ENCODE measurements at regions not wholly inside any gene's neighbourhood (a gene's known extent, or its start where the extent isn't known, plus 50 kb on each side); places are given as distances from the start of the nearest gene placed in this dataset.
A peak's percentile ranks its signal among the peaks of the same experiment; 100 is the strongest.

DNA sequence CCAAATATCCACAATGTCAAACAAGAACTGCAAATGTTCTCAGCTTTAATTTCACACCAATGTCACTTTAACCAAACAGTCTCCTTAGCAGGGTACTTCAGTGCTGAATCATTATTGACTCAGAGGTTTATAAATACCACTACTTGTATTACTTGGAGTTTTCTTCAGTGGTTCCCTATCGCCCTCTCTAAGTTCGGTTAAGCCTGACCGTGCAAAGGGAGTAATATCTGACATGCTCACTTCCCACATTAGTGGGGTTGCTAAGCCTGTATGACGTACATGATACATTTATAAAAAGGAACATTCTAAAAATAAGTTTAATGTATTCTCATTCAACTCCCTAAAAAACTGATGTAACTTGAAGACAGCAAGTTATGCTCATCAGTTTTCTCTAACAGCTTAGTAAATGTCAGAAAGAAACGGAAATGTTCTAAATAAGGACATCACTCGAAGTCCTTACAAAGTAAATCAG lies 93.1 kb upstream of the ZC3H12C start:
- TF ChIP-seq, protein P1, sequence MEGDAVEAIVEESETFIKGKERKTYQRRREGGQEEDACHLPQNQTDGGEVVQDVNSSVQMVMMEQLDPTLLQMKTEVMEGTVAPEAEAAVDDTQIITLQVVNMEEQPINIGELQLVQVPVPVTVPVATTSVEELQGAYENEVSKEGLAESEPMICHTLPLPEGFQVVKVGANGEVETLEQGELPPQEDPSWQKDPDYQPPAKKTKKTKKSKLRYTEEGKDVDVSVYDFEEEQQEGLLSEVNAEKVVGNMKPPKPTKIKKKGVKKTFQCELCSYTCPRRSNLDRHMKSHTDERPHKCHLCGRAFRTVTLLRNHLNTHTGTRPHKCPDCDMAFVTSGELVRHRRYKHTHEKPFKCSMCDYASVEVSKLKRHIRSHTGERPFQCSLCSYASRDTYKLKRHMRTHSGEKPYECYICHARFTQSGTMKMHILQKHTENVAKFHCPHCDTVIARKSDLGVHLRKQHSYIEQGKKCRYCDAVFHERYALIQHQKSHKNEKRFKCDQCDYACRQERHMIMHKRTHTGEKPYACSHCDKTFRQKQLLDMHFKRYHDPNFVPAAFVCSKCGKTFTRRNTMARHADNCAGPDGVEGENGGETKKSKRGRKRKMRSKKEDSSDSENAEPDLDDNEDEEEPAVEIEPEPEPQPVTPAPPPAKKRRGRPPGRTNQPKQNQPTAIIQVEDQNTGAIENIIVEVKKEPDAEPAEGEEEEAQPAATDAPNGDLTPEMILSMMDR (IDR thresholded peaks at IDR 0.05; ENCODE audit: insufficient read depth, low read depth, low read length): no peak
- no peak for TF ChIP-seq EZH2 (IDR thresholded peaks at IDR 0.05; ENCODE audit: insufficient read depth, low read length)
- Mint-ChIP-seq H3K36me3 (ENCODE audit: low read depth, unreplicated experiment) (no peaks in the 10 kb centered on the region), H3K27ac (ENCODE audit: unreplicated experiment) (peak overlapping the region; percentile 69), H3K9me3 (ENCODE audit: unreplicated experiment) (no peaks in the 10 kb centered on the region), H3K4me3 (ENCODE audit: unreplicated experiment) (no peak overlapping the region), H3K4me1 (ENCODE audit: low read depth, unreplicated experiment) (peaks cover 6% of the 10 kb centered on the region), H3K27me3 (ENCODE audit: low read depth, unreplicated experiment) (no peaks in the 10 kb centered on the region)
- no peaks in the 10 kb centered on the region for H3K79me2 ChIP-seq (ENCODE audit: insufficient read depth, low read length)
- DNase-seq (ENCODE audit: low read depth): peak; percentile 99
- no peaks in the 10 kb centered on the region for H3K27me3 ChIP-seq (ENCODE audit: insufficient read depth, low read length)
- H4K20me1 ChIP-seq (ENCODE audit: insufficient read depth, low read length): no peaks in the 10 kb centered on the region
- H3K27ac ChIP-seq (ENCODE audit: low read depth, low read length): peak overlapping the region; percentile 67
- H2AFZ ChIP-seq (ENCODE audit: low read depth, low read length): no peak overlapping the region
- no peaks in the 10 kb centered on the region for H3K9me3 ChIP-seq (ENCODE audit: insufficient read depth, low read depth, low read length)
- H3K4me3 ChIP-seq (ENCODE audit: insufficient read depth, low read depth, low read length): no peak overlapping the region
- peak; percentile 96 for FAIRE-seq
- peaks cover 13% of the 10 kb centered on the region for H3K4me1 ChIP-seq (ENCODE audit: insufficient read depth, low read length)
- H3K9ac ChIP-seq (ENCODE audit: low read length): no peak overlapping the region
- no peaks in the 10 kb centered on the region for H3K36me3 ChIP-seq (ENCODE audit: insufficient read depth, low read length)
- H3K4me2 ChIP-seq (ENCODE audit: low read length): peak overlapping the region; percentile 51

DNA sequence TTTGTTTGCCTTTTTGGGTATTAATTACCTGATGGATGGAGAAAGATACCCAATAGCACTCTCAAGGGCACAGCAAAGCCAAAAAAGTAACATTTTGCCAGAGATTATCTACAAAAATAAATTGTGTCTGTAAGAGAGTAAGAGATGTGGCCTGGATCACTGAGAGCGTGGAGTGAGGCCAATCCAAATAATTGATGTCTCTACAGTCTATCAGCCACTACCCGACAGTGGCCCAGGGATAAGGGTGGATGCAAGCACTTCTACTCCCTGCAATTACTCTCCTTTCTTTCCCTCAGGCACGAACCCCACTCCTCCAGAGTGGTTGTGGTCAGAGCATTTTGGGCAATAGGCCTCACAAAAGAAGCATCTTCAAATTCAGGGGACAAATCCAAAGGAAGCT lies 92.3 kb upstream of the ZC3H12C start:
- H3K27ac Mint-ChIP-seq (ENCODE audit: unreplicated experiment): no peak overlapping the region
- no peak overlapping the region for H2AFZ ChIP-seq (ENCODE audit: low read depth, low read length)

DNA sequence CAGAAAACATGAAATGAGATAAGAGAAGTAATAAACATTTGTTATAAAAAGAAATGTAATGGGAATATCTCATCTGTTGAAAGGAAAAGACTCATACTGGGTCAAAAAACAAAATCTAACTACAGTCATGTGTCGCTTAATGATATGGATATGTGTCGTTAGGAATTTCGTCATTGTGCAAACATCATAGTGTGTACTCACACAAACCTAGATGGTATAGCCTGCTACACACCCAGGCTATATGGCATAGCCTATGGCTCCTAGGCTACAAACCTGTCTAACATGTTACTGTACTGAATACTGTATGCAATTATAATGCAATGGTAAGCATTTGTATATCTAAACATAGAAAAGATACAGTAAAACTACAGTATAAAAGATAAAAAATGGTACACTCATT lies 89.8 kb upstream of the ZC3H12C start:
- Mint-ChIP-seq H3K27ac (ENCODE audit: unreplicated experiment) (no peak overlapping the region), H3K27me3 (ENCODE audit: low read depth, unreplicated experiment) (no peaks in the 10 kb centered on the region), H3K9me3 (ENCODE audit: unreplicated experiment) (no peaks in the 10 kb centered on the region), H3K4me1 (ENCODE audit: low read depth, unreplicated experiment) (peaks cover 6% of the 10 kb centered on the region), H3K36me3 (ENCODE audit: low read depth, unreplicated experiment) (no peaks in the 10 kb centered on the region), H3K4me3 (ENCODE audit: unreplicated experiment) (no peak overlapping the region)
- Histone ChIP-seq H3K27ac (ENCODE audit: low read depth, low read length) (no peak overlapping the region), H3K27me3 (ENCODE audit: insufficient read depth, low read length) (no peaks in the 10 kb centered on the region), H4K20me1 (ENCODE audit: insufficient read depth, low read length) (no peaks in the 10 kb centered on the region), H2AFZ (ENCODE audit: low read depth, low read length) (no peak overlapping the region), H3K79me2 (ENCODE audit: insufficient read depth, low read length) (no peaks in the 10 kb centered on the region), H3K4me2 (ENCODE audit: low read length) (no peak overlapping the region), H3K4me1 (ENCODE audit: insufficient read depth, low read length) (peaks cover 13% of the 10 kb centered on the region), H3K4me3 (ENCODE audit: insufficient read depth, low read depth, low read length) (no peak overlapping the region), H3K36me3 (ENCODE audit: insufficient read depth, low read length) (no peaks in the 10 kb centered on the region), H3K9me3 (ENCODE audit: insufficient read depth, low read depth, low read length) (no peaks in the 10 kb centered on the region), H3K9ac (ENCODE audit: low read length) (no peak overlapping the region)
- FAIRE-seq: peak; percentile 34
- TF ChIP-seq EZH2 (IDR thresholded peaks at IDR 0.05; ENCODE audit: insufficient read depth, low read length): no peak
- TF ChIP-seq, protein P1 (IDR thresholded peaks at IDR 0.05; ENCODE audit: insufficient read depth, low read depth, low read length): no peak
- no peak for DNase-seq (ENCODE audit: low read depth)

More for the DNA sequence above, 92.3 kb upstream of the ZC3H12C start:
- H3K4me3 ChIP-seq (ENCODE audit: insufficient read depth, low read depth, low read length): no peak overlapping the region
- H3K36me3 Mint-ChIP-seq (ENCODE audit: low read depth, unreplicated experiment): no peaks in the 10 kb centered on the region
- TF ChIP-seq EZH2 (IDR thresholded peaks at IDR 0.05; ENCODE audit: insufficient read depth, low read length): no peak
- TF ChIP-seq, protein P1 (IDR thresholded peaks at IDR 0.05; ENCODE audit: insufficient read depth, low read depth, low read length): no peak
- no peaks in the 10 kb centered on the region for H3K27me3 Mint-ChIP-seq (ENCODE audit: low read depth, unreplicated experiment)
- no peak overlapping the region for H3K9ac ChIP-seq (ENCODE audit: low read length)
- H3K4me1 ChIP-seq (ENCODE audit: insufficient read depth, low read length): peaks cover 13% of the 10 kb centered on the region
- H3K4me3 Mint-ChIP-seq (ENCODE audit: unreplicated experiment): no peak overlapping the region
- no peaks in the 10 kb centered on the region for H3K79me2 ChIP-seq (ENCODE audit: insufficient read depth, low read length)
- peaks cover 6% of the 10 kb centered on the region for H3K4me1 Mint-ChIP-seq (ENCODE audit: low read depth, unreplicated experiment)
- peak overlapping the region; percentile 67 for H3K27ac ChIP-seq (ENCODE audit: low read depth, low read length)
- H3K9me3 ChIP-seq (ENCODE audit: insufficient read depth, low read depth, low read length): no peaks in the 10 kb centered on the region
- H3K27me3 ChIP-seq (ENCODE audit: insufficient read depth, low read length): no peaks in the 10 kb centered on the region
- H3K9me3 Mint-ChIP-seq (ENCODE audit: unreplicated experiment): no peaks in the 10 kb centered on the region
- peak; percentile 36 for DNase-seq (ENCODE audit: low read depth)
- no peaks in the 10 kb centered on the region for H3K36me3 ChIP-seq (ENCODE audit: insufficient read depth, low read length)
- no peak overlapping the region for H3K4me2 ChIP-seq (ENCODE audit: low read length)
- H4K20me1 ChIP-seq (ENCODE audit: insufficient read depth, low read length): no peaks in the 10 kb centered on the region
- FAIRE-seq: no peak
